BJ (cell line): ENCODE measurements at regions not wholly inside any gene's neighbourhood (a gene's known extent, or its start where the extent isn't known, plus 50 kb on each side); places are given as distances from the start of the nearest gene placed in this dataset.
"Not testable (repeated sequence)": the region's sequence is repeated elsewhere in the genome, so short reads cannot be mapped to it uniquely, and the experiment has no call there.

ENCODE experiments used
- CTCF ChIA-PET: fragments of 350-600 bp; formaldehyde crosslinking; extraction: SDS; loops from one replicate; lab custom pipeline; 2021; ENCODE audit warnings: antibody characterized with exemption, inconsistent platforms; lab: Yijun Ruan, JAX
- POLR2A ChIA-PET: fragments of 300-600 bp; sonication (Branson Sonifier 250); formaldehyde crosslinking; extraction: SDS; loops from one replicate; lab custom pipeline; 2021; ENCODE audit warnings: antibody characterized with exemption; lab: Charles Lee
- DNase-seq: peaks from one replicate; pipeline ENCODE4 v3.0.0-alpha.2; 2011; ENCODE audit warnings: low read depth
- H3K27me3 ChIP-seq: 2 replicates; pipeline ENCODE4 v1.6.0; 2011; ENCODE audit warnings: low read length; ENCODE audit not compliant: control insufficient read depth, insufficient read depth
- H3K36me3 ChIP-seq: 2 replicates; pipeline ENCODE4 v1.5.1; 2011; ENCODE audit warnings: low read length; ENCODE audit not compliant: control insufficient read depth, insufficient read depth
- H3K4me3 ChIP-seq: 2 replicates; pipeline ENCODE4 v1.5.1; 2011; ENCODE audit warnings: low read depth, mild to moderate bottlenecking, control low read depth, low read length
- TF ChIP-seq, protein P1 (sequence below): IDR thresholded peaks from 2 replicates; pipeline ENCODE4 v1.5.1; 2011; ENCODE audit warnings: low read depth, mild to moderate bottlenecking, control low read depth, inconsistent platforms, low read length, moderate library complexity; ENCODE audit not compliant: insufficient read depth

- TF ChIP-seq, protein P1, sequence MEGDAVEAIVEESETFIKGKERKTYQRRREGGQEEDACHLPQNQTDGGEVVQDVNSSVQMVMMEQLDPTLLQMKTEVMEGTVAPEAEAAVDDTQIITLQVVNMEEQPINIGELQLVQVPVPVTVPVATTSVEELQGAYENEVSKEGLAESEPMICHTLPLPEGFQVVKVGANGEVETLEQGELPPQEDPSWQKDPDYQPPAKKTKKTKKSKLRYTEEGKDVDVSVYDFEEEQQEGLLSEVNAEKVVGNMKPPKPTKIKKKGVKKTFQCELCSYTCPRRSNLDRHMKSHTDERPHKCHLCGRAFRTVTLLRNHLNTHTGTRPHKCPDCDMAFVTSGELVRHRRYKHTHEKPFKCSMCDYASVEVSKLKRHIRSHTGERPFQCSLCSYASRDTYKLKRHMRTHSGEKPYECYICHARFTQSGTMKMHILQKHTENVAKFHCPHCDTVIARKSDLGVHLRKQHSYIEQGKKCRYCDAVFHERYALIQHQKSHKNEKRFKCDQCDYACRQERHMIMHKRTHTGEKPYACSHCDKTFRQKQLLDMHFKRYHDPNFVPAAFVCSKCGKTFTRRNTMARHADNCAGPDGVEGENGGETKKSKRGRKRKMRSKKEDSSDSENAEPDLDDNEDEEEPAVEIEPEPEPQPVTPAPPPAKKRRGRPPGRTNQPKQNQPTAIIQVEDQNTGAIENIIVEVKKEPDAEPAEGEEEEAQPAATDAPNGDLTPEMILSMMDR, result no peak
- no peak for DNase-seq
- ChIA-PET CTCF (no interaction called here), POLR2A (no interaction called here)
- no peak overlapping the region for H3K4me3 ChIP-seq
- H3K36me3 ChIP-seq, result no peaks in the 10 kb centered on the region
- H3K27me3 ChIP-seq, result no peaks in the 10 kb centered on the region; the same call in 1 of the 2 replicates
Measured at GRCh38 chr12:63362166-63362565, 211.2 kb upstream of the AVPR1A start.

DNA sequence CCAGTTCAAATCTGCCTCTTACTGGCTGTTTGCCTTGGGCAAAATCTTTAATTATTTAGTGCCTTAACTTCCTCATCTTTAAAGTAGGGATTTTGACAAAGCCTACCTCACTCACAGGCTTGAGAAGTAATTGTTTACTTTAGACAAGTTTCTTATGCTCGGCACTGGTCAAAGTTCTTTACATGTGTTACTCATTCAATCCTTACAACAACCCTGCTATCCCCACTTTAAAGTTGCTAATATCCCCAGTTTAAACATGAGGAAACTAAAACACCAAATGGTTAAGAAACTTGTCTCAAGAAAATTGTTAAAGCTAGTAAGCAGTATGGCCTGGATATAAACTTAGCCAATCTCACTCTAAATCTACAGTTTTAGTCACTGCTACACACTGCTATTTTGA is 204.0 kb upstream of the AVPR1A start:
- ChIA-PET POLR2A (no interaction called here), CTCF (interaction anchor here (1.6 kb wide), 1 partner anchor 11 kb away, joined by 3 read pairs; no protein-coding TSS in a partner anchor)
- Histone ChIP-seq H3K36me3 (no peaks in the 10 kb centered on the region), H3K4me3 (no peak overlapping the region), H3K27me3 (no peaks in the 10 kb centered on the region)
- DNase-seq, result no peak
- TF ChIP-seq, protein P1, result no peak

DNA sequence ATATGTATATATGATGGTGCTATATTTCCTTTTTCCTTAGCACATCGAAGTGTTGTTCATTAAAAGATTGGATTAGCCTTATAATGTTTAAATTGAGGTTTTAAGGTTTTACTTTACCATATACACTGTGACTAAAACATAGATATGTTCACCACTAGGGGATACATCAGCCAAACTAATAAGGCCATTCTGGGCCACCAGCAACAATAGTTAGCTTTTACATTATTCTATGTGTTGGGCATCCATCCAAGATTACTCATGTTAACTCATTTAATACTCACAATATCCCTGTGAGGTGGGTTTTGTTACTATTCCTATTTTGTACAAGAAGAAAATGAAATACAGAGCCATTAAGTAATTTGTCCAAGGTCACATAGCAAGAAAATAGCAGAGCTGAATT is 202.6 kb upstream of the AVPR1A start:
- Histone ChIP-seq H3K36me3 (no peaks in the 10 kb centered on the region), H3K27me3 (no peaks in the 10 kb centered on the region), H3K4me3 (no peak overlapping the region)
- ChIA-PET POLR2A (no interaction called here), CTCF (interaction anchor here (1.6 kb wide), 1 partner anchor 12 kb away, joined by 3 read pairs; no protein-coding TSS in a partner anchor)
- DNase-seq, result no peak
- TF ChIP-seq, protein P1, result no peak

- H3K36me3 ChIP-seq, result no peaks in the 10 kb centered on the region
- ChIA-PET CTCF (no interaction called here), POLR2A (no interaction called here)
- H3K4me3 ChIP-seq, result no peak overlapping the region
- no peaks in the 10 kb centered on the region for H3K27me3 ChIP-seq
- DNase-seq, result no peak
- TF ChIP-seq, protein P1, result no peak
Measured at GRCh38 chr12:63351370-63351769, 200.4 kb upstream of the AVPR1A start.

DNA sequence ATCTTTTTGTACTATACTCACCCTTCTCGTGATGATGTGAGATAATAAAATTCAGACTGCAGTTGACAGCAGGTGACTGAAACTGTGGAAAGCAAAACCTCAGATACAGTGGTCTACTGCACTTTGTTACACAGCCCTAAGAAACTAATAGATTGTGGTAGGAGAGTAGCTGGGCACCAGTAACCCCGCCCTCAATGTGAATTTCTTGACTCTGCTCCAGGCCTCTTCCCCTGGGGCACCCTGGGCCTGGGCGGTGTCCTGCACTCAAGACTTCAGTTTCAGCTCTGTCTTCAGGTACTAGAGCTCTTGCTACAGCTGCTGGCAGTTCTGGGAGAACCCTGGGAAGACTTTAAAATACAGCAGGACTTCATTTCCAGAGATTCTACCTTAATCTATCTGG is 197.6 kb upstream of the AVPR1A start:
- Histone ChIP-seq H3K36me3 (no peaks in the 10 kb centered on the region), H3K27me3 (no peaks in the 10 kb centered on the region), H3K4me3 (no peak overlapping the region)
- ChIA-PET POLR2A (no interaction called here), CTCF (no interaction called here)
- TF ChIP-seq, protein P1, result no peak
- DNase-seq, result no peak

GRCh38 chr12:63337158-63337557 is 186.2 kb upstream of the AVPR1A start:
- H3K27me3 ChIP-seq, DNase-seq, CTCF ChIA-PET, POLR2A ChIA-PET, H3K4me3 ChIP-seq, H3K36me3 ChIP-seq: not testable (repeated sequence)
